Sigmoid colon (tissue), 4 donors: ENCODE measurements at regions not wholly inside any gene's neighbourhood (a gene's known extent, or its start where the extent isn't known, plus 50 kb on each side); places are given as distances from the start of the nearest gene placed in this dataset.

Experiments used
- EP300 ChIP-seq, 4 donors: sonication (generic); formaldehyde crosslinking; IDR thresholded peaks; one replicate each; pipeline ENCODE4 v1.6.1; 2017; ENCODE audit warnings: antibody characterized with exemption in 4 of 4
- POLR2A ChIP-seq, 2 donors: fragments of 450-650 bp; IDR thresholded peaks; one replicate each; pipeline ENCODE4 v1.6.1; 2016; ENCODE audit warnings: antibody characterized with exemption in 2 of 2, mild to moderate bottlenecking in 2 of 2, moderate library complexity in 2 of 2
- POLR2AphosphoS5 ChIP-seq, 4 donors: sonication (generic); formaldehyde crosslinking; IDR thresholded peaks; one replicate each; pipeline ENCODE4 v1.6.1; 2017; ENCODE audit warnings: antibody characterized with exemption in 4 of 4
- TF ChIP-seq, protein P1 (sequence below), 4 experiments: fragments of 450-650 bp in 3 of 4; fragments of 200-600 bp in 1 of 4; IDR thresholded peaks; one replicate each; pipeline ENCODE4 v1.5.1; 2016 to 2019; ENCODE audit warnings: antibody characterized with exemption in 4 of 4, mild to moderate bottlenecking in 3 of 4, moderate library complexity in 2 of 4

DNA sequence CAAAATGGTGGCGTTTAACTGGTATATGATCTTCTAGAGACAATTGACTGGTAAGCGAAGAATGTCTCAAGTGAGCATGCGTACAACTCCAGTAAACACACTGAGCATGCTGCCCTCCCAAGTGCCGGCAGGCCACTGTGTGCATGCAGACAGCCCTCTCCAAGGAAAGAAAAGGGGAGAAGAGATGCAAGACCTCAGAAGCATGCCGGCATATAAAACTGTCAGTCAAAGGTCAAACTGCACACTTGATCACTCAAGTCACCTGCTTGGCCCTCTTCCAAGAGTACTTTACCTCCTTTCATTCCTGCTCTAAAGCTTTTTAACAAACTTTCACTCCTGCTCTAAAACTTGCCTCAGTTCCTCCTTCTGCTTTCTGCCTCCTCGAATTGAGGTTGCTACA, 910.2 kb downstream of the TAF11L14 start:
- no peak for TF ChIP-seq EP300 (IDR thresholded peaks at IDR 0.05)
- TF ChIP-seq, protein P1, sequence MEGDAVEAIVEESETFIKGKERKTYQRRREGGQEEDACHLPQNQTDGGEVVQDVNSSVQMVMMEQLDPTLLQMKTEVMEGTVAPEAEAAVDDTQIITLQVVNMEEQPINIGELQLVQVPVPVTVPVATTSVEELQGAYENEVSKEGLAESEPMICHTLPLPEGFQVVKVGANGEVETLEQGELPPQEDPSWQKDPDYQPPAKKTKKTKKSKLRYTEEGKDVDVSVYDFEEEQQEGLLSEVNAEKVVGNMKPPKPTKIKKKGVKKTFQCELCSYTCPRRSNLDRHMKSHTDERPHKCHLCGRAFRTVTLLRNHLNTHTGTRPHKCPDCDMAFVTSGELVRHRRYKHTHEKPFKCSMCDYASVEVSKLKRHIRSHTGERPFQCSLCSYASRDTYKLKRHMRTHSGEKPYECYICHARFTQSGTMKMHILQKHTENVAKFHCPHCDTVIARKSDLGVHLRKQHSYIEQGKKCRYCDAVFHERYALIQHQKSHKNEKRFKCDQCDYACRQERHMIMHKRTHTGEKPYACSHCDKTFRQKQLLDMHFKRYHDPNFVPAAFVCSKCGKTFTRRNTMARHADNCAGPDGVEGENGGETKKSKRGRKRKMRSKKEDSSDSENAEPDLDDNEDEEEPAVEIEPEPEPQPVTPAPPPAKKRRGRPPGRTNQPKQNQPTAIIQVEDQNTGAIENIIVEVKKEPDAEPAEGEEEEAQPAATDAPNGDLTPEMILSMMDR (IDR thresholded peaks at IDR 0.05) = no peak
- no peak for TF ChIP-seq POLR2AphosphoS5 (IDR thresholded peaks at IDR 0.05)
- no peak for TF ChIP-seq POLR2A (IDR thresholded peaks at IDR 0.05)
